Natural killer cell treated with Interleukin-12 subunit alpha and Interleukin-12 subunit beta and Interleukin-15 and Interleukin-18, amount 100 ng/mL, for 72 hours (primary cell): ENCODE measurements at regions not wholly inside any gene's neighbourhood (a gene's known extent, or its start where the extent isn't known, plus 50 kb on each side); places are given as distances from the start of the nearest gene placed in this dataset.
"Not testable (repeated sequence)": the region's sequence is repeated elsewhere in the genome, so short reads cannot be mapped to it uniquely, and the experiment has no call there.

Experiments used
- ATAC-seq, 2 donors: fragments of 150-1000 bp; cut with Tn5 transposase in 1 of 2; sonication (Bioruptor Pico), chemical (Tn5 transposase) in 1 of 2; 2 replicates each; pipeline ENCODE4 v1.10.0; 2021
- DNase-seq: peaks from one replicate; pipeline ENCODE4 v3.0.0; 2022; ENCODE audit warnings: low spot score
- H3K27ac Mint-ChIP-seq, 2 donors: 1 replicate in 1 of 2; 2 replicates in 1 of 2; pipeline ENCODE4 v1.8.0; 2022; ENCODE audit warnings: mixed read lengths in 2 of 2, mild to moderate bottlenecking in 1 of 2, moderate library complexity in 1 of 2
- H3K27me3 Mint-ChIP-seq, 2 donors: 1 replicate in 1 of 2; 2 replicates in 1 of 2; pipeline ENCODE4 v1.8.0; 2022; ENCODE audit warnings: mixed read lengths in 2 of 2
- H3K36me3 Mint-ChIP-seq: one replicate; pipeline ENCODE4 v1.8.0; 2022; ENCODE audit warnings: mixed read lengths
- H3K4me1 Mint-ChIP-seq, 2 donors: 1 replicate in 1 of 2; 2 replicates in 1 of 2; pipeline ENCODE4 v1.8.0; 2022; ENCODE audit warnings: low read depth in 2 of 2, mixed read lengths in 2 of 2, mild to moderate bottlenecking in 1 of 2
- H3K4me3 Mint-ChIP-seq: one replicate; pipeline ENCODE4 v1.8.0; 2022; ENCODE audit warnings: mixed read lengths
- H3K9me3 Mint-ChIP-seq: 2 replicates; pipeline ENCODE4 v1.8.0; 2022; ENCODE audit warnings: mixed read lengths

DNA sequence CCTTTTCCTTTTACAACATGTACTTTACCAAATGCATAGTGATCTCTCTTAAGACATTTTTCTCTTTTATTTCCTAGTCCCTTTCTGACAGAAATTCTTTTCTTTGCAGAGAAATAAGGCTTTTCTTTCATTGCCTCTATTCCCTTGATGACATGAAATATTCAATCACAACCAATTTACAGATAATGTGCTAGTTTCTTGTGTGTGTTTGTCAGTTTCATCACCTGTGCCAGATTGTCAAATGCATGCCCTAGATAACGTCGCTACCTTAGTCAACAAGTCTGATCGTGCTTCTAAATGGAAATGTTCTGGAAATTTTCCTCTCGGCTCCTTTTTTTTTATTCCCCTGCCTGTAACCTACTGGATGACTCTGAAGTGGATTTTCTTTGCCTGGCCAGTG, 478.1 kb downstream of the KLF5 start:
- Mint-ChIP-seq H3K27me3 (peaks cover 4 to 5% of the 10 kb centered on the region in 2 donors), H3K9me3 (peaks cover 3% of the 10 kb centered on the region), H3K4me3 (no peak overlapping the region), H3K4me1 (no peaks in the 10 kb centered on the region), H3K27ac (no peak overlapping the region), H3K36me3 (no peaks in the 10 kb centered on the region)
- no peak for DNase-seq
- no peak for ATAC-seq

DNA sequence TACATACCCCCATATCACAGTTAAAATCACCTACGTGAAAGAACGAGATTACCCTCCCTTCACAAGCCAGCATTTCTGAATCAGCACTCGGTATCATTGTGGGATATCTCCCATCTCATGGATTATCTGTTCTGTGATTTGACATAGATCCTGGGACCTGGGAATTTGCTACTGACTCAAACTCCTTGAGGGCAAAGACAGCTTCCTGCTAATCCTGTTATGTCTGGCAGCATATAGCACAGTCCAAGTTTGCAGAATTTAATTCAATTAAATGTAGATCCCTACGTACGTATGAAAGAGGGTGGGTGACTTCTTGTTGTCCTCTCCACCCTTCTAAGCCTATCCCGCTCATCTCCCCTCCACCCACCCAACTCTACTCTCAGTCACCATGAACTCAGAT, 476.5 kb downstream of the KLF5 start:
- Mint-ChIP-seq H3K9me3 (peaks cover 3% of the 10 kb centered on the region), H3K36me3 (no peaks in the 10 kb centered on the region), H3K4me3 (no peak overlapping the region), H3K27me3 (peaks cover 4 to 5% of the 10 kb centered on the region in 2 donors), H3K27ac (no peak overlapping the region), H3K4me1 (no peaks in the 10 kb centered on the region)
- no peak for ATAC-seq
- no peak for DNase-seq

DNA sequence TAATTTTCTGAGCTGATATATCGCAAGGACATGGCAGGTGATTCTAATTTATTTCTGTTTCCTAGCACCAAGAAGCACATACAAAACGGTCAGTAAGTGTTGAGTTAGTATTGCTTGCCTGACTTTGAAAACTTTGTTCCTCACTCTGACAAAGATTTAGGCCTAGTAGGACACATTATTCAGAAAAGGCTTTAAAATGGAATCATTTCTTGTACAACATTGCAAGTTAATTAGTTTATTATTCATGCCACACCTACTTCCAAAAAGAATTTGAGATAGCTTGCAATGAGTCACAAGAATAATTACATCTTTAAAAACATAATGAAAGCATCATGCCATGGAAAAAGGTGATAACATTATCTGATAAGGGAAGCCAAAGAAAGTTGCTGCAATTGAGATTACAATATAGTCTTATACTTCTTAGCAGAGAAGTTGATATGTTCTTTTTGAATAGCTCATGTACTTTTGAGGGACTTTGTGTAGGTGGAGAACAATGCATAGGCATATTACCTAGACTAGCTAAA, 474.2 kb downstream of the KLF5 start:
- Mint-ChIP-seq H3K9me3 (peaks cover 3% of the 10 kb centered on the region), H3K27me3 (peaks cover 4 to 5% of the 10 kb centered on the region in 2 donors), H3K4me3 (no peak overlapping the region), H3K36me3 (no peaks in the 10 kb centered on the region), H3K4me1 (no peaks in the 10 kb centered on the region), H3K27ac (peak overlapping the region in 1 of 2 donors; percentile 36)
- DNase-seq (no peak), ATAC-seq (no peak)

DNA sequence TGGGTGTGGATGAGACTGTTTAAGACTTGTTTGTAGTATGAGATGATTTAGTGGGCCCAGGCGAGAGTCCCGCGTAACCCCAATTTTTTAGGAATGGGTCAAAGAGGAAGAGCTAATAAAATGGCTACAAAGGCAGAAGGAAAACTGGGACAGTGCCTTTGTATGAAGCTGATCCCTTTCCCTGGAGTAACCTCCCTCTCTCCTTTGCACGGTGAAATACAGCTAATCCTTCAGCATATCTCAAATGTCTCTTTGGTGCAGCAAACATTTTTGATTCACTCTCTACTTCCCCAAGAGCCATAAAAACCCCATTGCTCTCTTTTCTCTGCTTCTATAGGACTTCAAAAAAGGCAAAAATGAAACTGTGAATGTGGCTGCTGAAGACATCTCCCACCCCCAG, 473.8 kb downstream of the KLF5 start:
- H3K4me3 Mint-ChIP-seq, result no peak overlapping the region
- H3K4me1 Mint-ChIP-seq, result no peaks in the 10 kb centered on the region
- DNase-seq (no peak), ATAC-seq (no peak)
- H3K27ac Mint-ChIP-seq, result peak overlapping the region in 1 of 2 donors; percentile 36
- no peaks in the 10 kb centered on the region for H3K36me3 Mint-ChIP-seq
- H3K27me3 Mint-ChIP-seq, result peaks cover 4 to 5% of the 10 kb centered on the region in 2 donors
- peaks cover 3% of the 10 kb centered on the region for H3K9me3 Mint-ChIP-seq

DNA sequence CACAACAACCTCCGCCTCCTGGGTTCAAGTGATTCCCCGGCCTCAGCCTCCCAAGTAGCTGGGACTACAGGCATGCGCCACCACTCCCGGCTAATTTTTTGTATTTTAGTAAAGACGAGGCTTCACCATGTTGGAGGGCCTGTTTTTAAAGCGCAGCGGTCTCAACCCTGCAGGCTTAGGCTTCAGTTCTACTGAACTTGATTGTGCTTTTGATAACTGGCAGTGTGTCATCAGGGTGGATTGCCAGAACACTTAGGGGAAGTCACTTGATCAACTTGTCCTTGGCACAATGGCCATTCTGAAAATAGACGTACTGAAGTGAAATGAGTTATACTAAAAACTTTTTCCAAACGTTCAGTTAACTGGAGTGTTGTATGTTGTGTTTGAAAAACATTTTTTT, 472.2 kb downstream of the KLF5 start:
- DNase-seq, result no peak
- H3K9me3 Mint-ChIP-seq, result peaks cover 3% of the 10 kb centered on the region
- peaks cover 4 to 8% of the 10 kb centered on the region in 2 donors for H3K27me3 Mint-ChIP-seq
- no peaks in the 10 kb centered on the region for H3K36me3 Mint-ChIP-seq
- no peak overlapping the region for H3K4me3 Mint-ChIP-seq
- ATAC-seq, result peak in 1 of 2 donors; percentile 57
- peak overlapping the region in 1 of 2 donors; percentile 39 for H3K27ac Mint-ChIP-seq
- H3K4me1 Mint-ChIP-seq, result no peaks in the 10 kb centered on the region

DNA sequence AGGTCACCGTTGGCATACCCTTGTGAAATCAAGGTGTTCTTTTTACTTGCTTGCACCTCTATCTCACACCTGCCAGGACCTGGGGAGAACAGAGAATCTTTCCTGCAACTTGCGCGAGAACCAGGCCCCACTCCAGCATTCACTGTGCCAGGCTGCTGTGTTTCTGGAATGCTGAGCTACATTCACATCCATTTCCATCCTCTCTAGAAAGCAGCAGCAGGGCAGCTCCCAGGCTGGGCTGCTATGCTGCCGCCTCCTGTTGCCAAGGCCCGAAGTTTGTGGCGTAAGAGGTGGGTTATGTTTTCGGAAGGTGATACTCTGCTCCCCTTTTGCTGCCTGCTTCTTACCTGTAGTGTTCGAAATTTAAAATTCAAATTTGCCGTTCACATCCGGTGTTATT, 464.1 kb downstream of the KLF5 start:
- no peaks in the 10 kb centered on the region for H3K36me3 Mint-ChIP-seq
- peaks cover 3 to 8% of the 10 kb centered on the region in 2 donors for H3K27me3 Mint-ChIP-seq
- H3K9me3 Mint-ChIP-seq, result no peaks in the 10 kb centered on the region
- no peak overlapping the region for H3K4me3 Mint-ChIP-seq
- H3K27ac Mint-ChIP-seq, result no peak overlapping the region
- DNase-seq, result no peak
- no peak for ATAC-seq
- H3K4me1 Mint-ChIP-seq, result peaks cover 0 to 8% of the 10 kb centered on the region in 2 donors

DNA sequence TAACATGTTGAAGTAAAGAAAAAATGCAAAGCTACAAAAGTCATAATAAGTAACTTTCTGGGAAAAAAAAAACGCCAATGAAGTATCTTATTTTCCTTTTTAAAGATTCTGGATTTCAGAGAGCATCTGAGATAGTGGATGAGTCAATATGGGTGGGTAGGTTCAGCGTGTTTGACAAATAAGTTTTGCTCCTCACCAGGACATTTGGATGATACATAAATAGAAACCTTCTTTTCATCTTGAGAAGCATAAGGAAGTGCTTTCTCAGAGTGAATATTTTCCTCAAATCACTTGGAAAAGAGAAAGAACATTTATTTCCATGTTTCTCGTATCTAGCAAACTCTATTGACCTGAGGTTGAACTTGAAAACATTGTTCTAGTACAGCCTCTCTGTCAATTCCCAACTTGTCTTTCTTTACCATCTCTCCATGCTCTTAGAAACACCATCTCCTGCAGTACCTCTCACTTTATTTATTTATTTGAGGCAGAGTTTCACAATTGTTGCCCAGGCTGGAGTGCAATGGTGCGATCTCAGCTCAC, 463.2 kb downstream of the KLF5 start:
- ATAC-seq (no peak), DNase-seq (no peak)
- no peak overlapping the region for H3K4me3 Mint-ChIP-seq
- H3K36me3 Mint-ChIP-seq, result no peaks in the 10 kb centered on the region
- H3K4me1 Mint-ChIP-seq, result peaks cover 0 to 8% of the 10 kb centered on the region in 2 donors
- H3K9me3 Mint-ChIP-seq, result no peaks in the 10 kb centered on the region
- H3K27me3 Mint-ChIP-seq, result peaks cover 3 to 17% of the 10 kb centered on the region in 2 donors
- no peak overlapping the region for H3K27ac Mint-ChIP-seq

DNA sequence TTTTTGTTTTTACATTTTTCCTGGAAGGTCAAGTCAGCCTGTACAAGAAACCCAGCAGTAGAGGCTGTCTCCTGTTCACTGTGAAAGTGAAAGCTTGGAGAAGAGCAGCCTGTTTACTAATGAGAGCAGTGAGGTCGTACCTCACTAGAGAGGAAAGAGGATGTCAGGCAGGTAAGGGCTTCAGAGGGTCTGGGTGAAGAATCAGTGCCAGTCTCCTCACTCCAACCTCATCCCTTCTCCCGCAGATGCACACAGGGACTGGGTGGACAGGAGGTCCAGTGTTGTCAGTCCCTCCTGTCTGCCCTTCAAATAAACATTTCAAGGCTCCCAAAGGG, 462.5 kb downstream of the KLF5 start:
- H3K4me3 Mint-ChIP-seq, result peak overlapping the region; percentile 4
- DNase-seq, result no peak
- H3K36me3 Mint-ChIP-seq, result no peaks in the 10 kb centered on the region
- no peaks in the 10 kb centered on the region for H3K9me3 Mint-ChIP-seq
- ATAC-seq, result peak; percentile 46 to 62
- H3K27ac Mint-ChIP-seq, result no peak overlapping the region
- peaks cover 0 to 18% of the 10 kb centered on the region in 2 donors for H3K27me3 Mint-ChIP-seq
- peaks cover 0 to 8% of the 10 kb centered on the region in 2 donors for H3K4me1 Mint-ChIP-seq

DNA sequence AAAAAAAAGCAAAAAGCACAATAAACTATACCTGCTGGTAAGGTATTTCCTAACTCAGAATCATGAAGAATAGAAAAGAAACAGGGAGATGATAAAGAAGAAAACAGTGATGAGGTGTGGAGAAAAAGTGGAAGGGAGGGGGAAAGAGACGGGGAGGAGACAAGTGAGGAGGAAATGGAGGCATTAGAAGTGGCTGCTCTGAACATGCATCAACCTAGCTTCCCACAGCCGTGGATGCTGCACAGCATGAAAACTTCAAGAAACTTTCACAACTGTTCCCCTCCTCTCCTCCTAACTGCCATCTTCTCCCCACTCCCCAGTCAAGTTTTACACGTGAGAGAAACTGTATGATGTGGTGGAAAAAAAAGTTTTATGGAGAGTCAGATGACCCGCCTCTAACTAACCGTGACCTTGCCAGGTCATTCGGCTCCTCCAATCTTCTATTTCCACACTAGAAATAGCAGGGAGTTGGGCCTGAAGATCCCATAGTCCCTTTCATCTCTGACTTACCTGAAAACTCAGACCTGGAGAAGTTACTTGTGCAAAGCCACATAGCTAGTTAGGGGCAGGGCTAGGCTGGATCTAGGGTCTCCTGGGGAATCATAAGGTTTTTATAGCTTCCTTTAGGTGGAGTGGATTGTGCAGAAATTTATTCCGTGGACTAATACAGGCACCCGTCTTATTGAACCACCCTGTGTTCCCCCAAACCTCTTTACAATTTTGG, 461.9 kb downstream of the KLF5 start:
- Mint-ChIP-seq H3K27ac (no peak overlapping the region), H3K36me3 (no peaks in the 10 kb centered on the region), H3K27me3 (peaks cover 0 to 18% of the 10 kb centered on the region in 2 donors), H3K4me1 (peaks cover 0 to 8% of the 10 kb centered on the region in 2 donors), H3K4me3 (peak overlapping the region; percentile 4), H3K9me3 (no peaks in the 10 kb centered on the region)
- no peak for ATAC-seq
- no peak for DNase-seq

DNA sequence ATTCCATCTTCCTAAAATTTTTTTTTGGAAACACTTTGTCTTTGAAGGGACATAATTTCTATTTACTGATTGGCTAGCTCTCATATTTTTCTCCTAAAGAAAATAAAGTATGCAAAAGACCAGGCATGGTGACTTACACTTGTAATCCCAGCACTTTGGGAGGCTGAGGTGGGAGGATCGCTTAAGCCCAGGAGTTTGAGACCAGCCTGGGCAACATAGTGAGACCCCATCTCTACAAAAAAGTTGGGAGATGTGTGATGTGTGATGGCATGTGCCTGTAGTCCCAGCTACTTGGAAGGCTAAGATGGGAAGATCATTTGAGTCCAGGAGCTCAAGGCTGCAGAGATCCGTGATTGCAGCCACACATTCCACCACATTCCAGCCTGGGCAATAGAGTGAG, 461.3 kb downstream of the KLF5 start:
- not testable (repeated sequence) for H3K9me3 Mint-ChIP-seq, H3K36me3 Mint-ChIP-seq, ATAC-seq, H3K27ac Mint-ChIP-seq, DNase-seq, H3K4me3 Mint-ChIP-seq, H3K4me1 Mint-ChIP-seq
- peaks cover 0 to 18% of the 10 kb centered on the region in 2 donors for H3K27me3 Mint-ChIP-seq

DNA sequence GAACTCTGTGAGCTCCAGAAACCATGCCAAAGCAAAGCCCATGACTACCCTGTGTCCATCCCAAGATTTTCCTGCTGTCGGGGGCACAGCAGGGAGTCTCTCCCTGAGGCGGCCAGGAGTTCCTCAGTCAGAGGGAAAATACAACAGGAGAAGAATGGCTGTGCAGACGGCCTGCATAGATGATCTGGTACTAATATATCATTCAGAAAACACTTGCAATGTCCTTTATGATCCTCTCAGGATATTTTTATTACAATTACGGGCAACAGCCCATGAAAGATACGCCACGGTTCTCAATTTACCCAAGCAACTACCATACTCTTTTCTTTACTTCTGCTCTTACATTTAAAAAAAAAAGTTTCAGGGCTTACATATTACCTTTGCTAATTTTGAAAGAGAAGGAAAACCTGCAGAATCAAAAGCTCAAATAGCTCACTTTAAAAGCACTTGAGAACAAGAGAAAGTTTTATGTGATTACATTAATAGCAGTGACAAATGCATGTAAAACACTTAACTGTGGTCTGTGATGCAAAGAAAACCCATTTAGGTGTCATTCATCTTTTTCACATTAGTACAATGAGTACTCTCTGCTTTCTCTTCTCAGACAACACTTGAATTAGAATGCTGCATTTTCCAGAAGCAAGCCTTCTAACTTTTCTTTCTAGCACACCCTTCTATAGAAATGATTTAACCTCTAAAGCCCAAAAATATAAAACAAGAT, 460.8 kb downstream of the KLF5 start:
- Mint-ChIP-seq H3K4me1 (peaks cover 0 to 8% of the 10 kb centered on the region in 2 donors), H3K4me3 (no peak overlapping the region), H3K9me3 (no peaks in the 10 kb centered on the region), H3K27ac (no peak overlapping the region), H3K27me3 (peaks cover 0 to 18% of the 10 kb centered on the region in 2 donors), H3K36me3 (no peaks in the 10 kb centered on the region)
- ATAC-seq, result no peak
- DNase-seq, result no peak

DNA sequence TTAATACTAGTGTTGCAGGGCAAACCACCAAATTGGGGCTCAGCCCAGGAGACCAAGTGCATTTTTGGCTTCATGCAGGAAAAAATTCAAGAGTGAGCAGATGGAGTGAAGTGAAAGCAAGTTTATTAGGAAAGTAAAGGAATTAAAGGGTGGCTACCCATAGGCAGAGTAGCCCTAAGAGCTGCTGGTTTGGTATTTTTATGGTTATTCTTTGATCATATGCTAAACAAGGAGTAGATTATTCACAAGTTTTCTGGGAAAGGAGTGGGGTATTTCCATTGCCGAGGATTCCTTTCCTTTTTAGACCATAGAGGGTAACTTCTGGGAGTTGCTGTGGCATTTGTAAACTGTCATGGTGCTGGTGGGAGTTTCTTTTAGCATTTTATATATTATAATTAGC, 459.0 kb downstream of the KLF5 start:
- H3K4me1 Mint-ChIP-seq, result peaks cover 0 to 8% of the 10 kb centered on the region in 2 donors
- no peaks in the 10 kb centered on the region for H3K9me3 Mint-ChIP-seq
- no peak overlapping the region for H3K4me3 Mint-ChIP-seq

DNA sequence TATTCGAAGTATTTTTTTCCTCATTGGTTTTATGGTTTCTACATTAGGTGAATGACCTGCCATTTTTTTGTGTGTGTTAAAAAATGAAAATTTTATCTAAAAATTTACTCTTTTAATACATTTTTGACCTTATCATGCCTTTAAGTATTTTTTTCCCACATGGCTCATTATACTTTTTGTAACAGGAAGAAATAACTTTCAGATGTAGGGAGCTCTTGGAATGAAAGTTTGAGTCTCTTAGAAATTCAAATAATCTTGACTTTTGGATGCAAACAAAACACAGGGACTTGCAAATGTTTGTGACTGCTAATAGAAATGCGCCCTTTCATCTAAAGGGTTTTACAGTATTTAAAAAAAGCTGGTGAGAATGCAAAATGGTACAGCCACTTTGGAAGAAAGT, 457.9 kb downstream of the KLF5 start:
- ATAC-seq, result no peak

More for the DNA sequence above, 459.0 kb downstream of the KLF5 start:
- DNase-seq, result no peak
- H3K27ac Mint-ChIP-seq, result no peak overlapping the region
- H3K36me3 Mint-ChIP-seq, result no peaks in the 10 kb centered on the region
- peaks cover 0 to 27% of the 10 kb centered on the region in 2 donors for H3K27me3 Mint-ChIP-seq
- ATAC-seq, result no peak

DNA sequence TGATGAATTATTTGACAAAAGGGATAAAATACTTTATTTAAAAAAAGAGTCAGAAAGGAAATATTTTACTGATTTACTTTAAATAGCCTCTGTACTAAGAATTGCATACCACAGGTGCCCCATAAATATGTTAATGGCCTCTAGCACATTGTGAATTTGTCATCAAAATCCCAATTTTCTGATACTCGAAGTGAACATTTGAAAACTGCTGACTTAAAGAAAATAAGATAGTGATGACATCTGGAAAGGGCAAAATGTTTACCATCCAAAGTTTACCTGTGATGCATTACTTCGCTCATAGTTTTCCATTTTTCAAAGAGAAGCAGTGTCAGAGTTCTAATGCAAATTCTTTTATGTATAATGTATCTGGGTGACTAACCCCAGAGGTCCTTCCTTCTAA, 455.4 kb downstream of the KLF5 start:
- Mint-ChIP-seq H3K36me3 (no peaks in the 10 kb centered on the region), H3K4me1 (no peaks in the 10 kb centered on the region), H3K27me3 (peaks cover 3 to 29% of the 10 kb centered on the region in 2 donors), H3K4me3 (no peak overlapping the region), H3K27ac (no peak overlapping the region), H3K9me3 (peaks cover 4% of the 10 kb centered on the region)
- ATAC-seq, result no peak
- DNase-seq, result no peak

More for the DNA sequence above, 457.9 kb downstream of the KLF5 start:
- DNase-seq, result no peak
- H3K4me1 Mint-ChIP-seq, result peaks cover 0 to 8% of the 10 kb centered on the region in 2 donors
- no peak overlapping the region for H3K27ac Mint-ChIP-seq
- no peak overlapping the region for H3K4me3 Mint-ChIP-seq
- no peaks in the 10 kb centered on the region for H3K9me3 Mint-ChIP-seq
- peaks cover 0 to 27% of the 10 kb centered on the region in 2 donors for H3K27me3 Mint-ChIP-seq
- no peaks in the 10 kb centered on the region for H3K36me3 Mint-ChIP-seq
